ENCODE measurements at regions not wholly inside any gene's neighbourhood (a gene's known extent, or its start where the extent isn't known, plus 50 kb on each side); places are given as distances from the start of the nearest gene placed in this dataset.

DNA sequence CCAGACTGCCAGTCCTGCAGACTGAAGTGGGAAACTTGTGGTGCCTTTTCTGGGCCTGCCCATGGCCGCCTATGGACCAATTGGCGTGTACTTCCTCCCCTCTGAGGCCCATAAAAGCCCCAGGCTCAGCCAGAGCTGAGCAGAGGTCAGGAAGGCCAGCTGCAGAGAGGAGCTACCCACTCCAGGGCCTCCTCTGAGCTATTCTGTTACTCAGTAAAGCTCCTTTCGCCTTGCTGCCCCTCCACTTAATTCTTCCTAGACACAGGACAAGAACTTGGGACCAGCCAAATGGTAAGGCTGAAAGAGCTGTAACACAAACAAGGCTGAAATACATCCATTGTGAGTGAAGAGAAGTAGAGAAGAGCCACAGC, 106.4 kb downstream of the C9orf50 start:
- TF ChIP-seq, protein P1, sequence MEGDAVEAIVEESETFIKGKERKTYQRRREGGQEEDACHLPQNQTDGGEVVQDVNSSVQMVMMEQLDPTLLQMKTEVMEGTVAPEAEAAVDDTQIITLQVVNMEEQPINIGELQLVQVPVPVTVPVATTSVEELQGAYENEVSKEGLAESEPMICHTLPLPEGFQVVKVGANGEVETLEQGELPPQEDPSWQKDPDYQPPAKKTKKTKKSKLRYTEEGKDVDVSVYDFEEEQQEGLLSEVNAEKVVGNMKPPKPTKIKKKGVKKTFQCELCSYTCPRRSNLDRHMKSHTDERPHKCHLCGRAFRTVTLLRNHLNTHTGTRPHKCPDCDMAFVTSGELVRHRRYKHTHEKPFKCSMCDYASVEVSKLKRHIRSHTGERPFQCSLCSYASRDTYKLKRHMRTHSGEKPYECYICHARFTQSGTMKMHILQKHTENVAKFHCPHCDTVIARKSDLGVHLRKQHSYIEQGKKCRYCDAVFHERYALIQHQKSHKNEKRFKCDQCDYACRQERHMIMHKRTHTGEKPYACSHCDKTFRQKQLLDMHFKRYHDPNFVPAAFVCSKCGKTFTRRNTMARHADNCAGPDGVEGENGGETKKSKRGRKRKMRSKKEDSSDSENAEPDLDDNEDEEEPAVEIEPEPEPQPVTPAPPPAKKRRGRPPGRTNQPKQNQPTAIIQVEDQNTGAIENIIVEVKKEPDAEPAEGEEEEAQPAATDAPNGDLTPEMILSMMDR (IDR thresholded peaks at IDR 0.05 in 4 of 5, conservative IDR thresholded peaks at IDR 0.05 in 1 of 5): no peak
- TF ChIP-seq POLR2A (IDR thresholded peaks at IDR 0.05): no peak
